Common myeloid progenitor, CD34-positive (primary cell): ENCODE measurements at regions not wholly inside any gene's neighbourhood (a gene's known extent, or its start where the extent isn't known, plus 50 kb on each side); places are given as distances from the start of the nearest gene placed in this dataset.

Experiments used
- CTCF ChIA-PET: fragments of 350-600 bp; sonication (Branson Sonifier 250); formaldehyde crosslinking; loops from one replicate; lab custom pipeline; 2021; ENCODE audit warnings: antibody characterized with exemption; lab: Charles Lee
- POLR2A ChIA-PET: fragments of 350-600 bp; sonication (Branson Sonifier 250); formaldehyde crosslinking; loops from one replicate; lab custom pipeline; 2021; ENCODE audit warnings: antibody characterized with exemption; lab: Charles Lee
- DNase-seq, 3 donors: peaks; one replicate each; pipeline versions ENCODE4 v3.0.0 to v3.0.0-alpha.2; 2013
- H3K27ac ChIP-seq, 2 experiments: 1 replicate in 1 of 2; 2 replicates in 1 of 2; pipeline ENCODE4 v1.7.0; 2013; ENCODE audit warnings: inconsistent platforms in 2 of 2, low read length in 2 of 2, mild to moderate bottlenecking in 2 of 2, low read depth in 1 of 2, moderate library complexity in 1 of 2; ENCODE audit not compliant: severe bottlenecking in 2 of 2, insufficient read depth in 1 of 2, poor library complexity in 1 of 2
- H3K27me3 ChIP-seq, 5 experiments: replicated peaks in 2 of 5; 1 replicate in 3 of 5; 2 replicates in 2 of 5; pipeline versions ENCODE4 v1.6.1 to v1.7.0; 2013; ENCODE audit warnings: low read length in 4 of 5, mild to moderate bottlenecking in 2 of 5, moderate library complexity in 2 of 5, inconsistent platforms in 1 of 5; ENCODE audit not compliant: insufficient read depth in 5 of 5, control insufficient read depth in 4 of 5
- H3K36me3 ChIP-seq, 4 experiments: 1 replicate in 2 of 4; 2 replicates in 2 of 4; pipeline versions ENCODE4 v1.6.1 to v1.7.0; 2013; ENCODE audit warnings: low read length in 3 of 4, control low read depth in 1 of 4, mild to moderate bottlenecking in 1 of 4; ENCODE audit not compliant: control insufficient read depth in 4 of 4, insufficient read depth in 4 of 4
- H3K4me1 ChIP-seq, 4 experiments: 1 replicate in 3 of 4; 2 replicates in 1 of 4; pipeline versions ENCODE4 v1.6.1 to v1.7.1; 2013; ENCODE audit warnings: low read length in 3 of 4, mild to moderate bottlenecking in 3 of 4, control low read depth in 1 of 4, inconsistent platforms in 1 of 4, moderate library complexity in 1 of 4; ENCODE audit not compliant: control insufficient read depth in 4 of 4, insufficient read depth in 4 of 4; ENCODE audit errors: control extremely low read depth in 1 of 4
- H3K4me3 ChIP-seq, 7 experiments: 1 replicate in 4 of 7; 2 replicates in 3 of 7; pipeline versions ENCODE4 v1.5.1 to v1.7.0; 2013; ENCODE audit warnings: mild to moderate bottlenecking in 7 of 7, low read length in 6 of 7, moderate library complexity in 6 of 7, inconsistent platforms in 2 of 7, low read depth in 2 of 7, control low read depth in 1 of 7; ENCODE audit not compliant: insufficient read depth in 4 of 7, control insufficient read depth in 1 of 7; ENCODE audit errors: extremely low read depth in 1 of 7
- H3K9me3 ChIP-seq, 5 experiments: 1 replicate in 4 of 5; 2 replicates in 1 of 5; pipeline versions ENCODE4 v1.6.1 to v1.7.1; 2013; ENCODE audit warnings: low read length in 4 of 5, mild to moderate bottlenecking in 2 of 5, inconsistent platforms in 1 of 5, low read depth in 1 of 5, moderate library complexity in 1 of 5; ENCODE audit not compliant: control insufficient read depth in 4 of 5, insufficient read depth in 2 of 5; ENCODE audit errors: control extremely low read depth in 1 of 5
- WGBS: methylation state at CpG from one replicate; pipeline ENCODE4 v1.1.5; 2013; ENCODE audit not compliant: insufficient coverage; 5-methylcytosine and 5-hydroxymethylcytosine counted together

DNA sequence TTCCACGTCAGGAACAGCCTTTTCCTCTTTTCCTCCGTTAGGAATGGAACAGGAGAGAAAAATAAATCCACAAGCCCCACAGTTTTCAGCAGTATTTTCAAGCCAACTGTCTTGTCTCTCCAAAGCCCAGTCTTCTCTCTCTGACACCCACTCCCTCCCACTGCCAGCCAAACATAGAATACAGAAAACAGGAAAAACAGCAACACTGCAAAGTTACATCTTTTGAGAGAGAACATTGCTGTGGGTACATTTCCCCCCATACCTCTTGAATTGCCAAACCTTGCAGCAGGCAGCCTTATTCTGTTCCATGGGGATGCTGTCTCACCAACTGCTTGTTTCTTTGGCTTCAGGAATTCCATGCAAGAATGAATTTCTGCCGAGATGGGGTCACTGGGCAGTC, 355.7 kb upstream of the UMPS start:
- no peak for DNase-seq
- WGBS = 83% methylated on average over 2 of the region's 3 CpGs
- ChIA-PET POLR2A (no interaction called here), CTCF (no interaction called here)
- no peak overlapping the region for H3K27ac ChIP-seq
- peaks cover 0 to 3% (median 0%) of the 10 kb centered on the region in 5 experiments for H3K9me3 ChIP-seq
- H3K4me1 ChIP-seq = no peaks in the 10 kb centered on the region
- no peak overlapping the region for H3K4me3 ChIP-seq
- no peaks in the 10 kb centered on the region for H3K36me3 ChIP-seq
- no peaks in the 10 kb centered on the region for H3K27me3 ChIP-seq

- DNase-seq = no peak
- ChIA-PET CTCF (no interaction called here), POLR2A (no interaction called here)
- Histone ChIP-seq H3K27me3 (peaks cover 2 to 40% (median 16%) of the 10 kb centered on the region in 5 experiments), H3K9me3 (peaks cover 0 to 3% (median 0%) of the 10 kb centered on the region in 5 experiments), H3K4me1 (no peaks in the 10 kb centered on the region), H3K36me3 (no peaks in the 10 kb centered on the region), H3K4me3 (no peak overlapping the region), H3K27ac (no peak overlapping the region)
- WGBS = no CpG with 5 or more reads among the region's 4 CpGs
Measured at GRCh38 chr3:124381575-124382333, 348.5 kb upstream of the UMPS start.

- ChIA-PET CTCF (no interaction called here), POLR2A (no interaction called here)
- no peak overlapping the region for H3K27ac ChIP-seq
- no peak overlapping the region for H3K4me3 ChIP-seq
- peaks cover 2 to 46% (median 20%) of the 10 kb centered on the region in 5 experiments for H3K27me3 ChIP-seq
- no peaks in the 10 kb centered on the region for H3K4me1 ChIP-seq
- no peaks in the 10 kb centered on the region for H3K9me3 ChIP-seq
- DNase-seq = no peak
- WGBS = 55% methylated on average over 3 of the region's 4 CpGs
- H3K36me3 ChIP-seq = no peaks in the 10 kb centered on the region
Measured at GRCh38 chr3:124383051-124383450, 347.2 kb upstream of the UMPS start.

- H3K4me3 ChIP-seq = no peak overlapping the region
- POLR2A ChIA-PET = no interaction called here
Measured at GRCh38 chr3:124383846-124384466, 346.3 kb upstream of the UMPS start.

GRCh38 chr3:124384527-124384926, 345.7 kb upstream of the UMPS start:
- H3K9me3 ChIP-seq = no peaks in the 10 kb centered on the region

More at GRCh38 chr3:124383846-124384466, 346.3 kb upstream of the UMPS start:
- Histone ChIP-seq H3K27ac (no peak overlapping the region), H3K9me3 (no peaks in the 10 kb centered on the region), H3K4me1 (no peaks in the 10 kb centered on the region), H3K27me3 (peaks cover 7 to 50% (median 21%) of the 10 kb centered on the region in 5 experiments), H3K36me3 (no peaks in the 10 kb centered on the region)
- 87% methylated on average over 3 of the region's 6 CpGs for WGBS
- CTCF ChIA-PET = no interaction called here
- no peak for DNase-seq

DNA sequence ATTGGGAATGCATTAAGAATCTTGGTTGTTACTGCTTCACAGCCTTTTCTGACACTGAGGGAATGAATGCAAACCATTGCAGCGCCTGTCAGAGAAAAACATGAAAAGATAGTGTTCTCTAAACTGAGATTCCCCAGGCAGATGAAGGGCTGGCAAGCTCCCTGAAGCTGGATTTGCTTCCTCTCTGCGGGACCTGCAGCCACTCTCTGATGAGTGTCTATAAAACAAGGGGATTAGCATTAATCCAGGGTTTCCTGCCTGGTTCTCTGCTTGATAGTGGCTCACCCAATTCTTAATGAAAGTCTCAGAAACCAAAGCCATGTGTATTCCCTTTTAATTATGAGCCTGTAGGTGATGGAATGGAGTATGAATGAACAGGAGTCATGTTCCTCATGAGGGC, 344.3 kb upstream of the UMPS start:
- POLR2A ChIA-PET = no interaction called here

More at GRCh38 chr3:124384527-124384926, 345.7 kb upstream of the UMPS start:
- H3K27ac ChIP-seq = no peak overlapping the region
- H3K4me1 ChIP-seq = no peaks in the 10 kb centered on the region
- 93% methylated on average over 19 of the region's 19 CpGs for WGBS
- H3K27me3 ChIP-seq = peaks cover 7 to 53% (median 21%) of the 10 kb centered on the region in 5 experiments
- no peak overlapping the region for H3K4me3 ChIP-seq
- no peak for DNase-seq
- H3K36me3 ChIP-seq = no peaks in the 10 kb centered on the region
- POLR2A ChIA-PET = no interaction called here
- CTCF ChIA-PET = no interaction called here

GRCh38 chr3:124386996-124387595, 343.2 kb upstream of the UMPS start:
- POLR2A ChIA-PET = no interaction called here
- Histone ChIP-seq H3K4me3 (no peak overlapping the region), H3K36me3 (no peaks in the 10 kb centered on the region), H3K4me1 (no peaks in the 10 kb centered on the region), H3K9me3 (no peaks in the 10 kb centered on the region), H3K27ac (no peak overlapping the region), H3K27me3 (peaks cover 7 to 68% (median 26%) of the 10 kb centered on the region in 5 experiments)
- CTCF ChIA-PET = interaction anchor here (0.6 to 1.6 kb wide), 2 partner anchors 23 to 309 kb away, joined by 3 read pairs; no protein-coding TSS in a partner anchor
- WGBS = 100% methylated on average over 2 of the region's 4 CpGs
- no peak for DNase-seq

More for the DNA sequence above, 344.3 kb upstream of the UMPS start:
- H3K27ac ChIP-seq = no peak overlapping the region
- DNase-seq = no peak
- no peaks in the 10 kb centered on the region for H3K9me3 ChIP-seq
- H3K4me1 ChIP-seq = no peaks in the 10 kb centered on the region
- H3K36me3 ChIP-seq = no peaks in the 10 kb centered on the region
- H3K4me3 ChIP-seq = no peak overlapping the region
- WGBS = 100% methylated on average over 2 of the region's 2 CpGs
- CTCF ChIA-PET = no interaction called here
- peaks cover 7 to 64% (median 24%) of the 10 kb centered on the region in 5 experiments for H3K27me3 ChIP-seq
